ENCODE measurements at regions not wholly inside any gene's neighbourhood (a gene's known extent, or its start where the extent isn't known, plus 50 kb on each side); places are given as distances from the start of the nearest gene placed in this dataset.

- Histone ChIP-seq H3K36me3 (ENCODE audit: control insufficient read depth in 4 of 4, insufficient read depth in 3 of 4, low read depth in 1 of 4, low read length in 3 of 4) (no peaks in the 10 kb centered on the region), H3K4me1 (ENCODE audit: control insufficient read depth in 4 of 4, insufficient read depth in 4 of 4, low read length in 3 of 4) (no peaks in the 10 kb centered on the region), H3K9ac (ENCODE audit: low read depth in 1 of 2, low read length in 2 of 2) (no peak overlapping the region), H3K4me3 (ENCODE audit: low read depth in 1 of 3, low read length in 3 of 3) (no peak overlapping the region), H3K9me3 (ENCODE audit: control insufficient read depth in 4 of 4, low read length in 3 of 4) (no peaks in the 10 kb centered on the region), H3K27ac (ENCODE audit: low read depth in 1 of 2, low read length in 2 of 2) (no peak overlapping the region), H3K27me3 (ENCODE audit: control insufficient read depth in 4 of 4, insufficient read depth in 4 of 4, low read length in 3 of 4) (no peaks in the 10 kb centered on the region)
- WGBS, result 72% methylated on average over 3 of the region's 3 CpGs
- no peak for DNase-seq (ENCODE audit: low spot score)
- TF ChIP-seq ATF3 (IDR thresholded peaks at IDR 0.05) (no peak), YY1 (IDR thresholded peaks at IDR 0.05) (no peak), FOXA2 (IDR thresholded peaks at IDR 0.05) (no peak), RXRA (IDR thresholded peaks at IDR 0.05) (no peak), TAF1 (conservative IDR thresholded peaks at IDR 0.05) (no peak), NR2F2 (IDR thresholded peaks at IDR 0.05) (no peak), HNF4A (conservative IDR thresholded peaks at IDR 0.05) (no peak), MAX (IDR thresholded peaks at IDR 0.05) (no peak)
Measured at GRCh38 chr4:11098461-11098860, 330.2 kb downstream of the HS3ST1 start.

- TF ChIP-seq REST (IDR thresholded peaks at IDR 0.05) (no peak), MAX (IDR thresholded peaks at IDR 0.05) (no peak), RXRA (IDR thresholded peaks at IDR 0.05) (no peak), FOXA1 (IDR thresholded peaks at IDR 0.05) (no peak), ATF3 (IDR thresholded peaks at IDR 0.05) (no peak), NR2F2 (IDR thresholded peaks at IDR 0.05) (no peak), TAF1 (conservative IDR thresholded peaks at IDR 0.05) (no peak), HNF4A (conservative IDR thresholded peaks at IDR 0.05) (no peak), SP1 (IDR thresholded peaks at IDR 0.05) (no peak), YY1 (IDR thresholded peaks at IDR 0.05) (no peak), JUND (IDR thresholded peaks at IDR 0.05) (no peak), FOXA2 (IDR thresholded peaks at IDR 0.05) (no peak), RAD21 (IDR thresholded peaks at IDR 0.05) (no peak), EGR1 (IDR thresholded peaks at IDR 0.05; ENCODE audit: low read depth in 2 of 2) (no peak), CTCF (IDR thresholded peaks at IDR 0.05; ENCODE audit: low read depth, low read length, missing input control) (no peak), HNF4G (IDR thresholded peaks at IDR 0.05) (no peak), ZBTB33 (IDR thresholded peaks at IDR 0.05) (no peak)
- no peak overlapping the region for H3K9ac ChIP-seq (ENCODE audit: low read depth in 1 of 2, low read length in 2 of 2)
Measured at GRCh38 chr4:11097725-11098124, 331.0 kb downstream of the HS3ST1 start.

More at GRCh38 chr4:11097725-11098124, 331.0 kb downstream of the HS3ST1 start:
- Histone ChIP-seq H3K27me3 (ENCODE audit: control insufficient read depth in 4 of 4, insufficient read depth in 4 of 4, low read length in 3 of 4) (no peaks in the 10 kb centered on the region), H3K27ac (ENCODE audit: low read depth in 1 of 2, low read length in 2 of 2) (no peak overlapping the region), H3K36me3 (ENCODE audit: control insufficient read depth in 4 of 4, insufficient read depth in 3 of 4, low read depth in 1 of 4, low read length in 3 of 4) (no peaks in the 10 kb centered on the region), H3K4me1 (ENCODE audit: control insufficient read depth in 4 of 4, insufficient read depth in 4 of 4, low read length in 3 of 4) (no peaks in the 10 kb centered on the region), H3K4me3 (ENCODE audit: low read depth in 1 of 3, low read length in 3 of 3) (no peak overlapping the region), H3K9me3 (ENCODE audit: control insufficient read depth in 4 of 4, low read length in 3 of 4) (no peaks in the 10 kb centered on the region)
- 92% methylated on average over 2 of the region's 2 CpGs for WGBS
- DNase-seq (ENCODE audit: low spot score), result no peak

Measured in liver (tissue), 8 donors.